GM18951 (cell line): ENCODE measurements at regions not wholly inside any gene's neighbourhood (a gene's known extent, or its start where the extent isn't known, plus 50 kb on each side); places are given as distances from the start of the nearest gene placed in this dataset.

ENCODE experiments used
- POLR2A ChIP-seq: IDR thresholded peaks from 4 replicates; pipeline ENCODE4 v1.6.1; 2011; ENCODE audit warnings: mild to moderate bottlenecking; ENCODE audit not compliant: insufficient read length, insufficient read depth; ENCODE audit errors: extremely low read depth
- in situ Hi-C: fragments of 300-500 bp; cut with MboI; formaldehyde crosslinking; loops from one replicate; pipeline ENCODE4 v1.12.0; 2022; ENCODE audit warnings: low sequenced_read_pairs, mixed read lengths, inconsistent platforms; ENCODE audit not compliant: unreplicated experiment

DNA sequence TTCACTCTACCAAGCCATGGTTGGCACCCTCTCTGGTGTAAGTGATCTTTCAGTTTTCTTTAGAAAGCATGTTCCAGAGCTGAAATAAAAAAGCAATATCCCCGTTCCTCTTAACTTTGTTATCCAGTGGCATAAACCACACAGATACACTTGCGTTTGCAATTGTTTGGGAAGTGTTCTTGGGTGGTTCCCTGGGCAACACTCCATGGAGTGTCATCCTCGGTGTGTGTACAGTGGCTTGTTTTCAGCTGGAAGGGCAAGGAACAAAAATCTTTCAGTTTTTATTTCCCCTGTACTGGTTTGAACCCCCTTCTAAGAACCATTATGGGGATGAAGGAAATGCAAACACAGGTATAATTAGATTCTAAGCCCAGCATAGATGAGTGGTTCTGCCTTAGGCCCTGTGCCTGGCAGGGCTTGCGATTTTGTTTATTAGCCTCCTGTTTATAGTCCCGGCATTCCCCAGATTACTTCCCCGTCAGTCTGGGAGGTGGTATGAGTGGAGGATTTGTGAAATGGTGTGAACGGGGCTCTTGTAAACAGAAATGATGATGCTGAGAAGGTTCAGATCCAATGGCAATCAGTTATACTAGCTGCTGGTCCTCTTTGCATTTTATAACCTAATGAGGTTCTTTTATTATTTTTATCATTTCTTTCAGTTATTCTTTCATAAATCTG, 76.0 kb upstream of the CD180 start:
- in situ Hi-C loops, result no loop called here
- TF ChIP-seq POLR2A, result no peak

DNA sequence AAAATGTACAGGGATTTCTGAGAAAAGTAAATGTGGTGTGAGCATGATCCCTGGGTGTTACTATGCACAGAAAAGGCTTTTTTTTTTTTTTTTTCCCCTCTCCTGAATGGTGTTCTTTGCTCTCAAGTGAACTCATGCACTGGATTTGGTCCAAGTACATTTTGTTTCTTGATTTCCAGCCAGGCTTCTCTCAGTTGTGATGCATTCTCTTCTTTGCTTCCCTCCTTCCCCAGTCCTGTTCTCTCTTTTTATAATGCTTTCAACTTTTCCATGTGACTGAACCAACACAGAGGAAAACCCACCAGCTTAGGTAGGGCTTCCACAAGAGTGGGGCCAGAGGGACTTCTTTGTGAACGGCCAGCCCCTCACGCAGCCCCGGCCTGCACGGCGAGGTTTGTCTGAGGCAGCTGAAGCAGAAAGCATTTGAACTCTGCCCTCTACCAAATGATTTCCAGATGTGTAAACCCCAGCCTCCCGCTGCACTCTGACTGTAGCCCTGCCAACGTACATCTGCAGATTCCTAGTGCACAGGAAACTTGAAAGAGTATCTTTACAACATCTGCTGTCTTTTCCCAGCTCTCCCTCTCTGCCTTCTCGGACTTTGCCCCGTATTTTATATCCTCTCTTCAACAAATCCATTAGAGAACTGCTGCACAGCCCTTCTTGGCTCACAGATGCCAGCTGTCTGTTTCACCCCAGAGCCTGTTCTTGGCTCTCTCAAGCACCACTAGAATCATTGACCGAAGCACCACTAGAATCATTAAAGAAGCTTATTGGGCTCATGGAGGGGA, 71.8 kb upstream of the CD180 start:
- in situ Hi-C loops, result no loop called here
- no peak for TF ChIP-seq POLR2A

DNA sequence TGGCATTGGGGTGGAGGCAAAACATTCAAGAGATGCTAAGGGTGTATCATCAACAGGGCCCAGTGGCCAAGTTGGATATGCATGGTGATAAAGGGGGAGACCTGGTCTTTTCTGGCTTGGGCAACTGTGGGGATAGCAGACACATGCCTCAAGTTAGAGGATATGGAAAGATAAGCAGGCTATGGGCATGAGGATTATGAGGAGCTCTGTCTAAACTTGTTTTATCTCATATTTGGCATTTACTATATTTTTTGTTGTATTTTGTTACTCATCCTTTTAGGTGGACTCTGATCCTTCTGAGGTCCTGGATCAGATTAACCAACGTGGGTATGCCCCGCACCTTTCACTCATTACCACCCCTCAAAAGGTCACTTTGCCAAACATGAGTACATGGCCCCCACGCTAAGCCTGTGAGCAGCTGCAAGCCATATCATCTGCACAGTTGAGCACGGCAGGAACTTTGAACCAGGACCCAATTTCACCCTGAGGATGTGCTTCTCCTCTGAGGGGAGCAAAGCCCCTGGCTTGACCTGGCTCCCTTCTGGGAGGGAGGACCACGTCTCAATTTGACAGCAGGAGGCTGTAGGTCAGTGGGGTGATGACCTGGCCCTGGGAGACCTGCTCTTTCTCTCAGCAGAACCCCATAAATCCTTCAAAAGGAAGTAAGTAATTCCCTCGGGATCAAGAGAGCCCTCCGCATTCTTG, 71.1 kb upstream of the CD180 start:
- in situ Hi-C loops, result no loop called here
- TF ChIP-seq POLR2A, result no peak

DNA sequence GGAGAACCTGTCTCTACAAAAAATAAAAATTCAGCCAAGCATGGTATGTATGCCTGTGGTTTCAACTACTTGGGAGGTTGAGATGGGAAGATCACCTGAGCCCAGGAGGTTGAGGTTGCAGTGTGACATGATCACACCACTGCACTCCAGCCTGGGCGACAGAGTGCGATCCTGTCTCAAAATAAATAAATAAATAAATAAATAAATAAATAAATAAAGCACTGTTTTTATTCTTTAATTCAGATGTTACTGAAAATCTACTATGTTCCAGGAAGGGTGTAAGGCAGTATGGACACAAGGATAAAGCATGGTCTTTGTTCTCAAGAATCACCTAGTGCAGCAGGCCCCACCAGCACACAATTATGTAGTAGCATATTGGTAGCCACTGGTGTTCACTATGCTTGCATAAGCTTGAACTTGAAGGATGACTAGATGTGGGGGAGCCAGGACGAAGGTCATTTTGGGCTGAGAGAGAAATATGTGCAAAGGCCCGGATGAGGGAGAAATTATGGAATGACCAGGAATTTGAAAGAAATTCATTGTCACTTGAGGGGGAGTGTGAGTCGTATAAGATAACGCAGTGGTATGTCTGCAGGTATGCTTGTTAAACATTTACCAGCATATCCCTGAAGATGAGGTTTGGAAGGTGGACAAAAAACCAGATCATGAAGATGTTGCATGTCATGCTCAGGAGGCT, 70.2 kb upstream of the CD180 start:
- in situ Hi-C loops, result no loop called here
- no peak for TF ChIP-seq POLR2A

DNA sequence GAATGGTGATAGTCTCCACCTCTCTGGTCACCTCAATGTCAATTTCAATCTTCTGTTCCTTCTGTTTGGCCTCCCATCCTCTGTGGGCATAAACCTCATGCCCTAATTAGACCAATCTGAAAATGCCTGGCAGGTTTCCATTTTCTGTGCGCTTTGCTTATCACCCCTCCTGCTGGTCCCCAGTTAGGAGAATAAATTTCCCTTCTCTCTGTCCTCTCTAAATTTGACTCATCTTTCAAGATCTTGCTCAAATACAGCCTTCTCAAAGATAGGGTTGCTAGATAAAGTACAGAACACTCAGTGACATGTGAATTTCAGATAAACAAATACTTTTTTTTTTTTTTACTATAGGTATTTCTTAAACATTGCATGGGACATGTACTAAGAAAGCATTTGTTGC, 69.4 kb upstream of the CD180 start:
- TF ChIP-seq POLR2A, result no peak
- in situ Hi-C loops, result no loop called here

DNA sequence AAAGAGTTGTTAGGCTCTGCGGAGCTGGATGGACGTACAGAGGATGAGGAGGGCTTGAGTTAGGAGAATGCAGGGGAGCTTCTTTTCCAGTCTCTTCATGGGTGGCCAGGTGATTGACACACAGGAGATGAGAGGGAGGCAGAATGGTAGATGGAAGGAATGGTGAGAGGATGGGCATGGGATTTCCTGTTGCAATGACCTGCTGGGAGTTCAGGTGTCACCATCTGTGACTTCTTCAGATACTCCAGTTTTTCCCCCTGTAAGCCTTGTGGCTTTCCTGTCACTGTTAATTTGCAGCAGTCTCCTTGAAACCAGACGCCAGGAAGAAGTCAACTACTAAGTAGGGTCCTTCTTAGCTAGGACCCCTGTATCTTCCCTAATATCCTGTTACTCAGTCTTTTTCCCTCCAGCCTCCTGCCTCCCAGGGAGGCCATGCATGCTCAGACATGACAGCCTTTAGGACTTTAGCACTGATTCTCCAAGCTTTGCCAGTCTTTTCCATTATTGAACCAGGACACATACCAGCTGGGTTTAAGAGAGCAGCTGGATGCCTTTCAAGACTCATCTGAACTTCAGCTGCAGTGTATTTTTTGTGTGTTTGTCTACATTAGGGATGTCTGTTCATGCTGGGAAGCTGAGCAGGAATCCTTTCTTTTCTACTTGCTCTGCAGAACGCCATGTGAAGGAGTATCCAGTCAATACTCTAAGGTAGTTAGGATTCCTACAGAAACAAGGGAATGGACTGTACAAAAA, 67.2 kb upstream of the CD180 start:
- in situ Hi-C loops, result no loop called here
- no peak for TF ChIP-seq POLR2A

DNA sequence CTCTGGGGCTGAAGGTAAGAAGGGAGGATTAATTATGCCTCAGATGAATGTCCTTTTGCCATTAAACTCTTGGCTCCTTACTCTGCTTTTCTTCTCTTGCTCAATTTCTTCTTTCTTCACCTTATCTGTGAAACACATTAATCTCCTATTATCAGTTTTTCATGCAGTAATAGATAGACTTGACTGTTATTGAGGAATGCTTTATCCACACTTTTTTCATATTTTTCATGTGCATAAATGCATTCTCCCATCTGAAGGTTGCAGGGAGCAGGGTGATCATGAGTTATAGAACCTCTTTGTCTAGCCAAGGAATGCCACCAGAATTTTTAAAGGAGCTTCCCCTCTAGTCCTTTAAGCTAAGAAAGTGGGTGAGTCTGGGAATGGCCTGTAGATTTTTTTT, 66.4 kb upstream of the CD180 start:
- no peak for TF ChIP-seq POLR2A

DNA sequence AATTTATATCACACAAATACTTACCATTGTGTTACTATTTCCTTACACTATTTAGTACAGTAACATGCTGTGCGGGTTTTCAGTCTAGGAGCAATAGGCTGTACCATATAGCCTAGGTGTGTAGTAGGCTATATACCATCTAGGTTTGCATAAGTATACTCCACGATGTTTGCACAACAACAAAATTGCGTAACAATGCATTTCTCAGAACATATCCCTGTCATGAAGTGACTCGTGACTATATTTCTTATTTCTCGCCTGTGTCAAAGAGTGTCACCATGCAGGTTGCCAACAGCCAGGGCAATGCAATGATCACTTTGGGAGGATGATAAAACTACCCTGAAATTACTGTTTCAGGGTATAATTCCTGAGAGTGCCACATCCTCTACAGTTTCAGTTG, 65.6 kb upstream of the CD180 start:
- TF ChIP-seq POLR2A, result no peak
- in situ Hi-C loops, result no loop called here

More for the DNA sequence above, 66.4 kb upstream of the CD180 start:
- in situ Hi-C loops, result no loop called here

DNA sequence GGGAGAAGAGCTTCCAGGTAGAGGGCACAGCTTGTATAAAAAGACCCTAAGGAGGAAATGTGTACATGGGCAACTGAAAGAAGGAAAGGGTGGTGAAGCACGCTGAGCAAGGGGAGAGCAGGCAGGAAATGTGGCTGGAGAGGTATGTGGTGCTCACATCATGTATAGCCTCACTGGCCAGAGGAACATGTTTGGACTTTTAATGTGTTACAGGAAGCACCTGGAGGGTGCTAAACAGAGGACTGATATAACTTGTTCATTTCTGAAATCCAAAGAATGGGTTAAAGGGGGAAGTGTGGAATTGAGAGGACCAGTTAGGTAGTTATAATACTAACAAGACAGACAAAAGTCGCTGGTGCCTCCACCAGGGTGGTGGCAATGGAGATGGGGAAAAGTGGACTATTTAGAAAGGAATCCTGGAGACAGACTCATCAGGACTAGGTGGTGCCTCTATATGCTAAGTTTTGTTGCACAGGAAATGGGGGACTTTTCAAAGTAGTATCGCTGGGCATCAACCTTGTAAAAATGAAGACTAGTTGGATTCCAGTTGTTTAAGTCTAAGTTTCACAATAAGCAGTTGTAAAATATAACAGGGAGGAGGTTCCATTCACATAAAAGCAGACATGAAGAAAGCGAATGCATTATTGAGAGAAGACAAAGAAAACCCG, 63.1 kb upstream of the CD180 start:
- TF ChIP-seq POLR2A, result no peak
- in situ Hi-C loops, result no loop called here

DNA sequence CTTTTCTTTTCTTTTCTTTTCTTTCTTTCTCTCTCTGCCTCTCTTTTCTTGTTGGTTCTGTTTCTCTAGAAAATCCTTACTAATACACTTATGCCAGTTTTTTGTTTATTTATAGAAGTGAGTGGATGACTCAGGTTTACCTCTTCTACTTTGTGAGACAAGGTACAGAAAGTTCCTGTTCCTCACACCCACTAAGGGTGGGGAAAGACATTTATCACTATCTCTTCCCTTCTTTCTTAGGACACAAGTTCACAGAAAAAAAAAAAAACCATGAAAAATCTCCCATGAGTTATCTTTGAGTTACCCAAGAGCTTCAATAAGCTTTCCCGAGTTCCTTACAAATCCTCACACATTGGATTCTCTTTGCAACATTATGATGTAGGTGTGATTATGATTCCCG, 60.9 kb upstream of the CD180 start:
- in situ Hi-C loops, result no loop called here
- no peak for TF ChIP-seq POLR2A

DNA sequence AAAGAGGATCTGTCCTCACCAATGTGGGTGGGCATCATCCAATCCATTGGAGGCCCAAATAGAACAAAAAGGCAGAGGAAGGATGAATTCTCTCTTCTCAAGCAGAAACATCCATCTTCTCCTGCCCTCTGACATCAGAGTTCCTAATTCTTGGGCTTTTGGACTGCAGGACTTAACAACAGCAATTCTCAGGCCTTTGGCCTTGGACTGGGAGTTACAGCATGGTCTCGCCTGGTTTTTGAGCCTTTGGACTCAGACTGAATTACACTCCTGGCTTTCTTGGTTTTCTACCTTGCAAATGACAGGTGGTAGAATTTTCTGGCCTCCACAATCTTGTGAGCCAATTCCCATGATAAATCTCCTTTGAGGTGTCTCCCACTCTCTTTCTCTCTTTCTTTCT, 60.5 kb upstream of the CD180 start:
- TF ChIP-seq POLR2A, result no peak
- in situ Hi-C loops, result no loop called here

DNA sequence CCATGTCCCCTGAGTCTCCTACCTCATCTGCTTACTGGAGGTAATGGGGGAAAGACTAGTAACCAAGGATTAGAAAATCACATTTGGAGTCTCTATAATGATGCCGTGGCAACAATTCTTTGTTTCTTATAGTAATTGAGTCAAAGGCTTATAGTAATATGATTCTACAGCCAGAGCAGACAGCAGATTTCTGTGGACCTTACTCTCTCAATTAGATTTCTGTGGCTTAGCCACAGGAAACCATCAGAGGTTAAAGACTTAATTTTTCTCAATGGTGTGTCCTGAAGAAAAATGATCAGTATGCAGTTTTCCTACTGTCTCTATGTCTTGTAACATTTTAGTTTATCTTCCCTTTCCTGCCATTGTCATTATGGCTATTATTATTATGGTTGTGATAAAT, 59.3 kb upstream of the CD180 start:
- in situ Hi-C loops, result no loop called here

More for the DNA sequence above, 59.3 kb upstream of the CD180 start:
- no peak for TF ChIP-seq POLR2A
